ENCODE measurements at regions not wholly inside any gene's neighbourhood (a gene's known extent, or its start where the extent isn't known, plus 50 kb on each side); places are given as distances from the start of the nearest gene placed in this dataset.

GRCh38 chr13:108419768-108420167 is 150.2 kb downstream of the TNFSF13B start:
- TF ChIP-seq EZH2 (IDR thresholded peaks at IDR 0.05), result no peak
- no peak for TF ChIP-seq POLR2AphosphoS5 (IDR thresholded peaks at IDR 0.05; ENCODE audit: borderline replicate concordance, low read depth, low read length)
- TF ChIP-seq FOXP2 (optimal IDR thresholded peaks at IDR 0.05; ENCODE audit: control extremely low read depth, extremely low read length, insufficient read depth), result no peak

All from SK-N-MC (cell line).